Mesenchymal stem cell (in vitro differentiated cells and primary cell): ENCODE measurements at regions not wholly inside any gene's neighbourhood (a gene's known extent, or its start where the extent isn't known, plus 50 kb on each side); places are given as distances from the start of the nearest gene placed in this dataset.

Experiments
- DNase-seq: peaks from one replicate; pipeline ENCODE4 v3.0.0-alpha.2; 2013
- H2AFZ ChIP-seq: one replicate; pipeline ENCODE4 v1.6.1; 2013; ENCODE audit warnings: low read depth, mild to moderate bottlenecking, control low read depth, inconsistent platforms, low read length, moderate library complexity
- H2AK5ac ChIP-seq: 2 replicates; pipeline ENCODE4 v1.6.1; 2013; ENCODE audit warnings: low read length, moderate library complexity, mild to moderate bottlenecking, inconsistent platforms; ENCODE audit not compliant: severe bottlenecking
- H2BK120ac ChIP-seq: one replicate; pipeline ENCODE4 v1.6.1; 2013; ENCODE audit warnings: low read depth, mild to moderate bottlenecking, inconsistent platforms, low read length, moderate library complexity
- H2BK12ac ChIP-seq, 2 experiments: one replicate each; pipeline ENCODE4 v1.6.1; 2013; ENCODE audit warnings: inconsistent platforms in 2 of 2, low read length in 2 of 2, mild to moderate bottlenecking in 2 of 2, moderate library complexity in 2 of 2, control low read depth in 1 of 2
- H2BK15ac ChIP-seq: one replicate; pipeline ENCODE4 v1.6.1; 2013; ENCODE audit warnings: mild to moderate bottlenecking, low read depth, inconsistent platforms; ENCODE audit not compliant: poor library complexity, severe bottlenecking
- H2BK5ac ChIP-seq: 2 replicates; pipeline ENCODE4 v1.6.1; 2013; ENCODE audit warnings: low read depth, mild to moderate bottlenecking, low read length, control low read depth, inconsistent platforms; ENCODE audit not compliant: poor library complexity, severe bottlenecking
- H3K14ac ChIP-seq, 2 experiments: one replicate each; pipeline ENCODE4 v1.6.1; 2013; ENCODE audit warnings: inconsistent platforms in 2 of 2, low read length in 2 of 2, control low read depth in 1 of 2, mild to moderate bottlenecking in 1 of 2, moderate library complexity in 1 of 2
- H3K18ac ChIP-seq, 2 experiments: one replicate each; pipeline ENCODE4 v1.6.1; 2013; ENCODE audit warnings: inconsistent platforms in 2 of 2, low read length in 2 of 2, control low read depth in 1 of 2, low read depth in 1 of 2, mild to moderate bottlenecking in 1 of 2
- H3K23ac ChIP-seq, 2 experiments: one replicate each; pipeline ENCODE4 v1.6.1; 2013; ENCODE audit warnings: inconsistent platforms in 2 of 2, low read length in 2 of 2, mild to moderate bottlenecking in 2 of 2, moderate library complexity in 2 of 2, control low read depth in 1 of 2
- H3K27ac ChIP-seq: 2 replicates; pipeline ENCODE4 v1.5.1; 2013; ENCODE audit warnings: mild to moderate bottlenecking, moderate library complexity, low read length, control low read depth, inconsistent platforms; ENCODE audit not compliant: poor library complexity, severe bottlenecking
- H3K27me3 ChIP-seq, 2 experiments: 2 replicates each; pipeline versions ENCODE4 v1.6.1 to v1.7.0; 2013; ENCODE audit warnings: low read length in 2 of 2, mild to moderate bottlenecking in 2 of 2, moderate library complexity in 2 of 2, control low read depth in 1 of 2, inconsistent platforms in 1 of 2; ENCODE audit not compliant: control insufficient read depth in 1 of 2, insufficient read depth in 1 of 2
- H3K36me3 ChIP-seq, 2 experiments: 2 replicates each; pipeline versions ENCODE4 v1.6.1 to v1.7.0; 2013; ENCODE audit warnings: low read length in 2 of 2, control low read depth in 1 of 2, inconsistent platforms in 1 of 2, low read depth in 1 of 2, mild to moderate bottlenecking in 1 of 2; ENCODE audit not compliant: insufficient read depth in 2 of 2, control insufficient read depth in 1 of 2
- H3K4ac ChIP-seq, 2 experiments: one replicate each; pipeline ENCODE4 v1.6.1; 2013; ENCODE audit warnings: inconsistent platforms in 2 of 2, low read length in 2 of 2, mild to moderate bottlenecking in 2 of 2, moderate library complexity in 2 of 2, control low read depth in 1 of 2, low read depth in 1 of 2
- H3K4me1 ChIP-seq: 2 replicates; pipeline ENCODE4 v1.6.1; 2013; ENCODE audit warnings: low read depth, low read length, control low read depth; ENCODE audit not compliant: control insufficient read depth, insufficient read depth
- H3K4me2 ChIP-seq: 2 replicates; pipeline ENCODE4 v1.6.1; 2013; ENCODE audit warnings: low read length, mild to moderate bottlenecking, inconsistent platforms; ENCODE audit not compliant: poor library complexity, severe bottlenecking
- H3K4me3 ChIP-seq, 2 experiments: 2 replicates each; pipeline versions ENCODE4 v1.5.1 to v1.7.0; 2013; ENCODE audit warnings: low read length in 2 of 2, mild to moderate bottlenecking in 2 of 2, control low read depth in 1 of 2, low read depth in 1 of 2; ENCODE audit not compliant: insufficient read depth in 1 of 2
- H3K79me1 ChIP-seq: replicated peaks from 2 replicates; pipeline ENCODE4 v1.6.1; 2013; ENCODE audit warnings: mild to moderate bottlenecking, control low read depth, low read length, inconsistent platforms; ENCODE audit not compliant: poor library complexity, severe bottlenecking
- H3K9ac ChIP-seq: 2 replicates; pipeline ENCODE4 v1.7.0; 2013; ENCODE audit warnings: mild to moderate bottlenecking, low read length, moderate library complexity
- H3K9me3 ChIP-seq: 2 replicates; pipeline ENCODE4 v1.7.0; 2013; ENCODE audit warnings: mild to moderate bottlenecking, low read length; ENCODE audit not compliant: control insufficient read depth
- H4K8ac ChIP-seq: one replicate; pipeline ENCODE4 v1.6.1; 2013; ENCODE audit warnings: inconsistent platforms, mild to moderate bottlenecking, low read length, moderate library complexity
- H4K91ac ChIP-seq: one replicate; pipeline ENCODE4 v1.6.1; 2013; ENCODE audit warnings: mild to moderate bottlenecking, low read length, inconsistent platforms
- WGBS: methylation state at CpG from one replicate; pipeline ENCODE4 v1.1.7; 2013; ENCODE audit warnings: mixed read lengths; 5-methylcytosine and 5-hydroxymethylcytosine counted together

DNA sequence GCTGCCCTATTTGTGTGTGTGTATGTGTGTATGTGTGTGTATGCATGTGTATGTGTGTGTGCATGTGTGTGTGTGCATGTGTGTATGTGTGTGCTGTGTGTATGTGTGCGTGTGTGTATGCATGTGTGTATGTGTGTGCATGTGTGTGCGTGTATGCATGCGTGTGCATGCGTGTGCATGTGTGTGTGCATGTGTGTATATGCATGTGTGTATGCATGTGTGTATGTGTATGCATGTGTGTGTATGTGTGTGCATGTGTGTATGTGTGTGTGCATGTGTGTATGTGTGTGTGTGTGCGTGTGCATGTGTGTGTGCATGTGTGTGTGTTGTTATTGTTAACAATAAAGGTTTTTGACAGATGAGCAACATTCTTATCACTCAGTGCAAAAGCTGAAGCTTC, 110.8 kb upstream of the HES1 start:
- Histone ChIP-seq H3K79me1 (no peaks in the 10 kb centered on the region), H3K4ac (no peak overlapping the region), H3K27me3 (peaks cover 10 to 70% of the 10 kb centered on the region in 2 experiments), H3K4me1 (peaks cover 4% of the 10 kb centered on the region), H2BK12ac (no peak overlapping the region), H3K36me3 (no peaks in the 10 kb centered on the region), H3K4me3 (no peak overlapping the region), H3K23ac (no peak overlapping the region), H2AFZ (no peak overlapping the region), H3K9me3 (peaks cover 3% of the 10 kb centered on the region), H3K4me2 (no peak overlapping the region), H2BK15ac (no peak overlapping the region), H4K91ac (no peak overlapping the region), H4K8ac (no peak overlapping the region), H2AK5ac (no peak overlapping the region), H2BK120ac (no peak overlapping the region), H3K9ac (no peak overlapping the region), H3K14ac (no peak overlapping the region), H3K18ac (no peak overlapping the region), H3K27ac (no peak overlapping the region), H2BK5ac (no peak overlapping the region)
- DNase-seq = no peak
- 67% methylated on average over 5 of the region's 5 CpGs for WGBS

DNA sequence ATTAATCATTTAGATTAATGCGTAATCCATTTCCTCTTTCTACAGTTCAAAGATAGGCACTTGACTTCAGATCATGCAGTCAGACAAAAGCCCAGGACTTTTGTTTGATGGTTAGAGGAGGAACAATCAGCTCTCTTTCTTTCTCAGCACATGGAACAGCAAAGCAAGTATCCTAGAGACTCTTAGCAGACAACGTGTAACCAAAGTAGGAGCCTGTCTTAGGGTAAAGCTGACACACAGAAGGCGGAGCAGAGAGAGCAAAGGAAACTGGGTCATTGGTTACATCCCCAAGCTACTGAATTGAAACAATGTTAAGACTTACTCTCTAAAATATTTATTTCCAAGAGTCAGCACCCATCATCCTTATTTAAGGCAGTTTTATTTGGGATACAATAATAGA, 110.0 kb upstream of the HES1 start:
- H3K4me3 ChIP-seq = no peak overlapping the region
- H3K9me3 ChIP-seq = peaks cover 3% of the 10 kb centered on the region
- no peak overlapping the region for H2AK5ac ChIP-seq
- no peak overlapping the region for H3K18ac ChIP-seq
- H3K27ac ChIP-seq = no peak overlapping the region
- no peak overlapping the region for H2BK5ac ChIP-seq
- no peak overlapping the region for H3K14ac ChIP-seq
- no peak overlapping the region for H3K4ac ChIP-seq
- peaks cover 10 to 76% of the 10 kb centered on the region in 2 experiments for H3K27me3 ChIP-seq
- H2AFZ ChIP-seq = no peak overlapping the region
- H3K36me3 ChIP-seq = no peaks in the 10 kb centered on the region
- H4K91ac ChIP-seq = no peak overlapping the region
- H3K23ac ChIP-seq = no peak overlapping the region
- peaks cover 4% of the 10 kb centered on the region for H3K4me1 ChIP-seq
- no peak overlapping the region for H3K9ac ChIP-seq
- no peak overlapping the region for H4K8ac ChIP-seq
- no peak overlapping the region for H2BK12ac ChIP-seq
- no peak overlapping the region for H2BK15ac ChIP-seq
- no peak overlapping the region for H2BK120ac ChIP-seq
- DNase-seq = no peak
- no peak overlapping the region for H3K4me2 ChIP-seq
- 79% methylated on average over 2 of the region's 3 CpGs for WGBS
- H3K79me1 ChIP-seq = no peaks in the 10 kb centered on the region

DNA sequence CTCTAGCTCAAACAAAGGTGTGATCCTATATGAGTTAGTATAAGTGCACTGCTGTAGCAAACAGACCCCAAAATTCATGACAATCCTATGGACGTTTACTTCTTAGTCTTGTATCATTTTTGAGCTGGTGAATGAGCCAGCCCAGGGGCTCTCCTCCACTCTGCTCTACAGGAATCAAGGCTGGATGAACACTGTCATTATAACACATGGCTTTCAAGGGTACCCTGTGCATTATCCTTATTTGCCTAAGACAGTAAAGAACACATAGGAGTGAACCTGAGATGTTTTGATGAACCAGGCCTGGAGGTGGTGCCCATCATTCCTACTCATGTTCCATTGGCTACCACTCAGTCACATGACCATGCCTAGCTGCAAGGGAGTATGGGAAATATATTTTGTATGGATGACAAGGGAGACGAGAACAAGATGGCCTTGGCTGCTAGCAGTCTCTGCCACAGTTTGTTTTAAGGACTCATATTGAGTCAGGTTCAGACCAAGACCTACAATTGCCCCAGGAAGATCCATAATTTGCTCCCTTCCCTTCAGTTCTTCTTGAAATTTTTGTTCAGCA, 107.4 kb upstream of the HES1 start:
- peaks cover 16% of the 10 kb centered on the region for H3K4me1 ChIP-seq
- H3K27ac ChIP-seq = no peak overlapping the region
- no peak overlapping the region for H2BK15ac ChIP-seq
- no peak overlapping the region for H3K4ac ChIP-seq
- H3K4me2 ChIP-seq = no peak overlapping the region
- H2BK120ac ChIP-seq = no peak overlapping the region
- H3K36me3 ChIP-seq = no peaks in the 10 kb centered on the region
- H3K27me3 ChIP-seq = peaks cover 10 to 81% of the 10 kb centered on the region in 2 experiments
- H2AK5ac ChIP-seq = no peak overlapping the region
- H3K18ac ChIP-seq = no peak overlapping the region
- DNase-seq = no peak
- no peak overlapping the region for H3K9ac ChIP-seq
- no peak overlapping the region for H2AFZ ChIP-seq
- H2BK5ac ChIP-seq = no peak overlapping the region
- no peak overlapping the region for H4K91ac ChIP-seq
- 82% methylated on average over 2 of the region's 2 CpGs for WGBS
- no peak overlapping the region for H3K23ac ChIP-seq
- H3K9me3 ChIP-seq = peaks cover 3% of the 10 kb centered on the region
- no peak overlapping the region for H4K8ac ChIP-seq
- no peak overlapping the region for H3K14ac ChIP-seq
- no peak overlapping the region for H2BK12ac ChIP-seq
- H3K4me3 ChIP-seq = no peak overlapping the region
- no peaks in the 10 kb centered on the region for H3K79me1 ChIP-seq

DNA sequence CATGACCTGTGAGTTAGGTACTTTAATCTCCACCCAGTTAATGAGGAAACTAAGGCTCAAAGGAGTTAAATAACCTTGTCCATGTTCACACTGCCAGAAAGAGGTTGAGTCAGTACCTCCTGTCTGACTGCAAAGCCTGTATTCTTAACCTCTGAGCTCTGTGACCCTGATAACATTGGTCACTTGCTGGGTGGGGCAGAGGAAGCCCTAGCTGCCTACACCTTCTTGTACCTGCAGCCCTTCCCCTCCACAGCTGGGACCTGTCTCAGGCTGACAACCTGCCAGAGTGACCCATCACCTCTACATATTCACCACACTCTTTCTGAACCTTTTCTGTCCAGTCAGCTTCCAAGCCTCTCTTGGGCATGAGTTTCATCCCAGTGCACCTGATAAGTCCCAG, 106.1 kb upstream of the HES1 start:
- Histone ChIP-seq H3K4ac (no peak overlapping the region), H2BK5ac (no peak overlapping the region), H4K91ac (no peak overlapping the region), H2BK15ac (no peak overlapping the region), H3K18ac (no peak overlapping the region), H4K8ac (no peak overlapping the region), H3K4me1 (peaks cover 14% of the 10 kb centered on the region), H2AFZ (no peak overlapping the region), H2AK5ac (no peak overlapping the region), H3K9ac (no peak overlapping the region), H3K36me3 (no peaks in the 10 kb centered on the region), H3K27me3 (peaks cover 10 to 82% of the 10 kb centered on the region in 2 experiments), H3K23ac (no peak overlapping the region), H3K4me3 (no peak overlapping the region), H3K27ac (no peak overlapping the region), H2BK12ac (no peak overlapping the region), H2BK120ac (no peak overlapping the region), H3K79me1 (no peaks in the 10 kb centered on the region), H3K4me2 (no peak overlapping the region), H3K14ac (no peak overlapping the region), H3K9me3 (peaks cover 3% of the 10 kb centered on the region)
- no peak for DNase-seq
